Suprapubic skin (tissue), 4 donors: ENCODE measurements at regions not wholly inside any gene's neighbourhood (a gene's known extent, or its start where the extent isn't known, plus 50 kb on each side); places are given as distances from the start of the nearest gene placed in this dataset.

ENCODE experiments used
- POLR2A ChIP-seq, 2 donors: fragments of 450-650 bp; IDR thresholded peaks; one replicate each; pipeline ENCODE4 v1.6.1; 2017; ENCODE audit warnings: antibody characterized with exemption in 2 of 2, mild to moderate bottlenecking in 2 of 2, moderate library complexity in 2 of 2
- POLR2AphosphoS5 ChIP-seq, 3 donors: sonication (generic); formaldehyde crosslinking; IDR thresholded peaks; one replicate each; pipeline ENCODE4 v1.6.1; 2017; ENCODE audit warnings: antibody characterized with exemption in 3 of 3
- TF ChIP-seq, protein P1 (sequence below), 2 donors: fragments of 200-600 bp in 1 of 2; fragments of 450-650 bp in 1 of 2; sonication (generic) in 1 of 2; IDR thresholded peaks; one replicate each; pipeline ENCODE4 v1.5.1; 2016 to 2019; ENCODE audit warnings: antibody characterized with exemption in 2 of 2, mild to moderate bottlenecking in 1 of 2, moderate library complexity in 1 of 2

DNA sequence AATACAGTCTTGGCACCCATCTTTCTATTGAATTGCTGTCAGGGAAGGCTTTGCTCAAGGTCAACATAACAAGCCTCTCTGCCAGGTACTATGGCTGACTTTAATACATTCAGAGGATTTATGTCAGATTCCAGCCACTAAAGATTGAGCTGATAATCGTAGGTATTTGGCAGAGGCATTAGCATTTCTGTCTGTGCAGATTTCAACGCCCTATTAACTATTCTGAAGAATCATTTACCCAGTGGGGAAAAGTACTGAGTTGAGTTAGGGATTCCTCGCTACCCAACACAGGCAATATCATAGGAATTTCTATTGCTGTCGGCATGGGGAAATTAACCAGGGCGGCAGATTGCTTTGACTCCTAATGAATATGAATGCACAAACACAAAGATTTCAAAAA, 233.7 kb upstream of the SPTLC3 start:
- TF ChIP-seq POLR2A (IDR thresholded peaks at IDR 0.05) (no peak), POLR2AphosphoS5 (IDR thresholded peaks at IDR 0.05) (no peak)
- TF ChIP-seq, protein P1, sequence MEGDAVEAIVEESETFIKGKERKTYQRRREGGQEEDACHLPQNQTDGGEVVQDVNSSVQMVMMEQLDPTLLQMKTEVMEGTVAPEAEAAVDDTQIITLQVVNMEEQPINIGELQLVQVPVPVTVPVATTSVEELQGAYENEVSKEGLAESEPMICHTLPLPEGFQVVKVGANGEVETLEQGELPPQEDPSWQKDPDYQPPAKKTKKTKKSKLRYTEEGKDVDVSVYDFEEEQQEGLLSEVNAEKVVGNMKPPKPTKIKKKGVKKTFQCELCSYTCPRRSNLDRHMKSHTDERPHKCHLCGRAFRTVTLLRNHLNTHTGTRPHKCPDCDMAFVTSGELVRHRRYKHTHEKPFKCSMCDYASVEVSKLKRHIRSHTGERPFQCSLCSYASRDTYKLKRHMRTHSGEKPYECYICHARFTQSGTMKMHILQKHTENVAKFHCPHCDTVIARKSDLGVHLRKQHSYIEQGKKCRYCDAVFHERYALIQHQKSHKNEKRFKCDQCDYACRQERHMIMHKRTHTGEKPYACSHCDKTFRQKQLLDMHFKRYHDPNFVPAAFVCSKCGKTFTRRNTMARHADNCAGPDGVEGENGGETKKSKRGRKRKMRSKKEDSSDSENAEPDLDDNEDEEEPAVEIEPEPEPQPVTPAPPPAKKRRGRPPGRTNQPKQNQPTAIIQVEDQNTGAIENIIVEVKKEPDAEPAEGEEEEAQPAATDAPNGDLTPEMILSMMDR (IDR thresholded peaks at IDR 0.05): no peak
